Endothelial cell of umbilical vein (primary cell): ENCODE measurements at regions not wholly inside any gene's neighbourhood (a gene's known extent, or its start where the extent isn't known, plus 50 kb on each side); places are given as distances from the start of the nearest gene placed in this dataset.

Source experiments
- BruUV-seq: library from RNA; stranded (reverse); fragments of 400-500 nt; replicated peaks from 2 replicates; lab custom pipeline; 2021; lab: Mats Ljungman, UMichigan
- CTCF ChIA-PET: fragments of 300-600, 350-600 bp; sonication (Branson Sonifier 250); formaldehyde crosslinking; loops from one replicate; lab custom pipeline; 2021; ENCODE audit warnings: antibody characterized with exemption, inconsistent platforms; lab: Charles Lee
- POLR2A ChIA-PET: fragments of 300-600, 350-600 bp; sonication (Branson Sonifier 250); formaldehyde crosslinking; loops from one replicate; lab custom pipeline; 2021; ENCODE audit warnings: antibody characterized with exemption, inconsistent platforms; lab: Charles Lee
- DNase-seq: peaks from one replicate; pipeline ENCODE4 v3.0.0-alpha.2; 2011; ENCODE audit warnings: low read depth, low spot score
- FAIRE-seq: peaks from 2 replicates; lab custom pipeline; 2011; peaks lifted over from hg19 to GRCh38; lab: Jason Lieb, UNC
- H2AFZ ChIP-seq: 2 replicates; pipeline ENCODE4 v1.6.0; 2012; ENCODE audit warnings: low read depth, low read length, control low read depth, inconsistent platforms
- H3K27ac ChIP-seq: 2 replicates; pipeline ENCODE4 v1.5.1; 2011; ENCODE audit warnings: low read depth, mild to moderate bottlenecking, control low read depth, low read length, moderate library complexity; ENCODE audit not compliant: insufficient read depth
- H3K27me3 ChIP-seq, 2 experiments: 2 replicates each; pipeline versions ENCODE4 v1.6.0 to v1.6.1; 2011; ENCODE audit warnings: low read length in 2 of 2, mixed read lengths in 1 of 2; ENCODE audit not compliant: control insufficient read depth in 2 of 2, insufficient read depth in 2 of 2
- H3K36me3 ChIP-seq, 2 experiments: 2 replicates in 1 of 2; 3 replicates in 1 of 2; pipeline ENCODE4 v1.5.1; 2011; ENCODE audit warnings: low read length in 2 of 2, mild to moderate bottlenecking in 1 of 2, moderate library complexity in 1 of 2; ENCODE audit not compliant: control insufficient read depth in 2 of 2, insufficient read depth in 2 of 2; ENCODE audit errors: extremely low read depth in 1 of 2
- H3K4me1 ChIP-seq: 3 replicates; pipeline ENCODE4 v1.5.1; 2011; ENCODE audit warnings: mild to moderate bottlenecking, low read length; ENCODE audit not compliant: control insufficient read depth, insufficient read depth; ENCODE audit errors: extremely low read depth
- H3K4me2 ChIP-seq: 2 replicates; pipeline ENCODE4 v1.6.1; 2011; ENCODE audit warnings: low read length, control low read depth, mixed read lengths; ENCODE audit not compliant: insufficient read depth
- H3K4me3 ChIP-seq, 3 experiments: fragments of 200-600 bp in 1 of 3; sonication (generic), shearing (Covaris generic) in 1 of 3; replicated peaks in 1 of 3; 2 replicates each; pipeline ENCODE4 v1.5.1; 2011 to 2016; ENCODE audit warnings: control low read depth in 3 of 3, low read length in 3 of 3, mild to moderate bottlenecking in 2 of 3, inconsistent platforms in 1 of 3, low read depth in 1 of 3, moderate library complexity in 1 of 3; ENCODE audit not compliant: insufficient read depth in 1 of 3
- H3K79me2 ChIP-seq: 2 replicates; pipeline ENCODE4 v1.6.0; 2012; ENCODE audit warnings: low read length, inconsistent platforms; ENCODE audit not compliant: control insufficient read depth, insufficient read depth
- H3K9ac ChIP-seq: replicated peaks from 2 replicates; pipeline ENCODE3; 2011; ENCODE audit warnings: low read length, control low read depth; ENCODE audit not compliant: insufficient read depth; ENCODE audit errors: extremely low read depth
- H3K9me1 ChIP-seq: replicated peaks from 3 replicates; pipeline ENCODE4 v1.6.0; 2011; ENCODE audit warnings: mild to moderate bottlenecking, low read length; ENCODE audit not compliant: control insufficient read depth, insufficient read depth; ENCODE audit errors: extremely low read depth
- H3K9me3 ChIP-seq: replicated peaks from 2 replicates; pipeline ENCODE4 v1.5.1; 2012; ENCODE audit warnings: low read length, inconsistent platforms; ENCODE audit not compliant: control insufficient read depth, insufficient read depth
- H4K20me1 ChIP-seq: replicated peaks from 2 replicates; pipeline ENCODE3; 2011; ENCODE audit warnings: mild to moderate bottlenecking, low read length; ENCODE audit not compliant: control insufficient read depth, insufficient read depth; ENCODE audit errors: extremely low read depth
- CTCF ChIP-seq, 2 donors: IDR thresholded peaks; 1 replicate in 1 of 2; 2 replicates in 1 of 2; pipeline ENCODE4 v1.5.1; 2011; ENCODE audit warnings: low read length in 2 of 2, mild to moderate bottlenecking in 2 of 2, moderate library complexity in 2 of 2, control low read depth in 1 of 2, inconsistent platforms in 1 of 2, low read depth in 1 of 2; ENCODE audit not compliant: insufficient read depth in 1 of 2; ENCODE audit errors: extremely low read depth in 1 of 2
- EZH2 ChIP-seq: IDR thresholded peaks from 2 replicates; pipeline ENCODE4 v1.6.1; 2012; ENCODE audit warnings: borderline replicate concordance, low read depth, mild to moderate bottlenecking, moderate library complexity, low read length, inconsistent platforms; ENCODE audit not compliant: severe bottlenecking
- FOS ChIP-seq: IDR thresholded peaks from 2 replicates; pipeline ENCODE4 v1.6.1; 2011; ENCODE audit warnings: mild to moderate bottlenecking, low read length, moderate library complexity, borderline replicate concordance; ENCODE audit not compliant: insufficient read depth
- GATA2 ChIP-seq: IDR thresholded peaks from 2 replicates; pipeline ENCODE4 v1.7.0; 2011; ENCODE audit warnings: low read depth, mild to moderate bottlenecking, moderate library complexity, mixed read lengths, low read length; ENCODE audit not compliant: insufficient read length, insufficient read depth
- JUN ChIP-seq: IDR thresholded peaks from 2 replicates; pipeline ENCODE4 v1.6.1; 2011; ENCODE audit warnings: borderline replicate concordance, low read depth; ENCODE audit not compliant: insufficient read length, insufficient read depth
- MAX ChIP-seq: IDR thresholded peaks from 2 replicates; pipeline ENCODE4 v1.6.1; 2011; ENCODE audit not compliant: insufficient read depth, insufficient read length
- MYC ChIP-seq: IDR thresholded peaks from one replicate; pipeline ENCODE4 v1.6.1; 2011; ENCODE audit warnings: mild to moderate bottlenecking, low read depth, low read length
- POLR2A ChIP-seq: IDR thresholded peaks from 2 replicates; pipeline ENCODE4 v1.6.1; 2012; ENCODE audit warnings: low read depth, mild to moderate bottlenecking, control low read depth, low read length
- POLR2AphosphoS5 ChIP-seq: IDR thresholded peaks from 2 replicates; pipeline ENCODE4 v1.6.1; 2012; ENCODE audit warnings: low read depth, mild to moderate bottlenecking, control low read depth, low read length, moderate library complexity; ENCODE audit not compliant: insufficient read depth
- dilution Hi-C: fragments of 300-500 bp; cut with MboI; formaldehyde crosslinking; loops from one replicate; pipeline ENCODE4 v1.15.0; 2019; ENCODE audit warnings: low sequenced_read_pairs; ENCODE audit not compliant: extremely low pct_ligation_motif_present
- intact Hi-C: fragments of 100-400 bp; cut with micrococcal nuclease; formaldehyde crosslinking; loops from one replicate; pipeline ENCODE4 v1.10.0; 2022

GRCh38 chr4:53717064-53717549, 125.8 kb upstream of the LNX1 start:
- H3K4me2 ChIP-seq = no peak overlapping the region

More at GRCh38 chr4:53717064-53717549, 125.8 kb upstream of the LNX1 start:
- intact Hi-C loops (no loop called here), dilution Hi-C loops (no loop called here)
- H3K9me3 ChIP-seq = no peaks in the 10 kb centered on the region
- no peak for TF ChIP-seq EZH2
- no peak for TF ChIP-seq MAX
- TF ChIP-seq POLR2AphosphoS5 = no peak
- no peak for TF ChIP-seq POLR2A
- no peak for TF ChIP-seq CTCF (IDR thresholded peaks at IDR 0.05; ENCODE audit: extremely low read depth in 1 of 2, insufficient read depth in 1 of 2, low read depth in 1 of 2, low read length in 2 of 2)
- no peak for TF ChIP-seq FOS
- TF ChIP-seq GATA2 = no peak
- TF ChIP-seq JUN = no peak
- no peak for TF ChIP-seq MYC
- H3K9me1 ChIP-seq = no peaks in the 10 kb centered on the region
- H3K36me3 ChIP-seq = no peaks in the 10 kb centered on the region
- H3K4me3 ChIP-seq = no peak overlapping the region
- no peaks in the 10 kb centered on the region for H3K4me1 ChIP-seq
- FAIRE-seq (no peak), DNase-seq (no peak)
- ChIA-PET CTCF (interaction anchor here (0.7 to 2.7 kb wide), 2 partner anchors 11 to 519 kb away, joined by 3 to 14 read pairs; no protein-coding TSS in a partner anchor), POLR2A (no interaction called here)
- no peak overlapping the region for H3K27ac ChIP-seq
- H3K27me3 ChIP-seq = peaks cover 6 to 15% of the 10 kb centered on the region in 2 experiments
- no peak overlapping the region for H3K9ac ChIP-seq
- no TSS peak for BruUV-seq
- no peak overlapping the region for H2AFZ ChIP-seq
- H3K79me2 ChIP-seq = no peaks in the 10 kb centered on the region
- no peaks in the 10 kb centered on the region for H4K20me1 ChIP-seq
